HG03066 (cell line): ENCODE measurements at regions not wholly inside any gene's neighbourhood (a gene's known extent, or its start where the extent isn't known, plus 50 kb on each side); places are given as distances from the start of the nearest gene placed in this dataset.

Source experiments
- ATAC-seq: cut with Tn5 transposase; IDR thresholded peaks from one replicate; pipeline ENCODE4 v1.9.1; 2021; ENCODE audit warnings: low read depth; ENCODE audit not compliant: unreplicated experiment

DNA sequence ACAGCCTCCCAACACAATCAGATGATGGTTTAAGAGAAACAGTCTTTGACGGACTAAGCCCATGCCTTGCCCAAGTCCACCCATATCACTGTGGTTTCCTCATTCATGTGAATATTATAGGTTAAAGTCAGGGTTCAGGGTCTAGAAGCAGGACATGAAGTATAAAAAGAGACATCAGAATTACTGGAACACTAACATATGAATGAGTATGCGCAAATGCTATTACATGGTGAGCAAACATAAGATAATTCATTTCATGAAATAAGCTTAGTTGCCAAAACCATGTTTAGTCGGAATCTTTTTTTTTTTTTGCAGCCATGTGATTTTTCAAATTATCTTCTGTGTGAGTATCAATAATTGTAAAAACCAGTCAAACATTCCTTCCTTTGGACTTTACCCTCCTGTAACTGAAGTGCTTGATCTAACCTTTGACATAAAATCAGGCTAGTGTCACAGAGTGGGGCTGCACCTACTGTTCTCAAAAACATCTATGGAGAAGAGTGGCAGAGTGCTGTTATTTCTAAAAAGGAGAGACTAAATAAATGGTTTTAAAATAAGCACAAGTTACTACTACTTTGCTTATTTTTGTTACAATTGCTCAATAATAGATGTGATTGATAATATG is 84.9 kb upstream of the NRIP1 start:
- no peak for ATAC-seq

DNA sequence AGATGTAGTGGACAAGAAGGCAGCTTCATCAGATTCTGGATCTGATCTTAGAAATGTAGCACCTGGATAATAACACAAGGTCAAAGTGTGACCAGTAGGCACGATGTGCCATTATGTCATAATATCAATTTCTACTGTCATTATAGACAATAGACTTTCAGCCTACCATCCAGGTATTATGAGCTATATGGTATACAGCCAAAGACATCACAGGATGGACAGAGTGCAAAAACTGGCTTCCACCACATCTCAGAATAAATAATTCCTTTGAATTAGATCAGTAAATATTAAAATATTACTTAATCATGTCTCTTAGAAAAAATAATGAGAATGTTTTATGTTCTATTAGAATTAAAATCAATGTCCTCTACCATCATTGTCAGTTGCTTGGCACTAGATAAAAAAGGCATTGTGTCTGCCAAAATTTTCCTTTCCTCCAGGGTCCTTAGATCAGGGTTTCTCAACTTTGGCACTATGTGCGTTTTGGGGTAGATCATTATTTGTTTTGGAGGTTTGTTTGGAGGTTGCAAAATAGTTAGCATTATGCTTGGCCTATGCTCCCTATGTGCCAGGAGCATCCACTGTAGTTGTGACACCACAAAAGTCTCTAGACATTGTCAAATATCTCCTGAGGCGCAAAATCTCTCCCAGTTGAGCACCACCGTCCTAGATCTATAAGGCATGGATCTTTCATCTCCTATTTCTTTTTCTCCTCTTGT is 86.7 kb upstream of the NRIP1 start:
- no peak for ATAC-seq

DNA sequence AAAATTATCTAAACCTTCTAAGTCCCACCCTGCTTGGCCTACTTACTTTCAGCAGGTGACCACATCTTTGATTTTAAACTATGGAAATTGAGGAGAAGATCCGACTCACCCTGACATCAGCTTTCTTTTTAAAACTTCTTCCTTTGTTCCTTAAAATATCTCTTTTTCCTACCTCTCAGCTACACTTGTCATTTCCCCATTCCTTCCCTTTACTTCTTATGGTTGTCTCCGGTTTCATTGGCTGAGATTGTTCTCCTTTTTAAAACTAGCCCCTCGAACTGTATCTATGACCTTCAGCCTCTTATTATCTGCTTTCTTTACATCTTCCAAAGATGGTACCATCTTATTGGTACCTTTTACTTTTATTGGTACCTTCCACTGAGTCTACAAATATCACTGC is 87.8 kb upstream of the NRIP1 start:
- ATAC-seq = no peak

DNA sequence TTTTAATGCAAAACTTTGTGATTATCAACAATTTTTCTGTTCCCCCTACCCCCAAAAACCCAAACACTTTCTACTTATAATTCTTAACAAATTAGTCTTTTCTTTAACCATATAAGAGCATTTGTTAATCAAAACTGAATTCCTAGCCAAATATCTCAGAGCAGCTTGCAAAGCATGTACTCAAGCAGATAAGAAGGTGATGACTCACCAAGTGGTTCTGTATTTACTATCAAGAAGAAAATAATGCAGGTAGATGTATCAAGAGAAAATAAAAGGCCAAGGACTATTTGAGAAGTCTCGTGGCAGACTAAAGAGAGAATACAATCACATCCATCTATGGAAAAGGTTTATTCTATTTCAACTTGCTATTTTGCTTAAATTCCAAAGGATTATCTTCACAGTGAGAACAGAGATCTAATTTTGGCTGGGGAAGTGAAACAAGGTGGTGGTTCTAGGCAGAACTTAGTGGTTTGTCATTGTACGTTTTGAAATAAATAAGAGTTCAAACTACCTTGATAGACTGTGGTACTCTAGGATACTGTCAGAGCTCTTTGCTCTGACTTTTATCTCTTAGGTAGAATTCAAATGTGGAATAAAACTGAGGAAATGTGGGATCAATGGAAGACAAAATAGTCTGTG is 94.7 kb upstream of the NRIP1 start:
- ATAC-seq = no peak

DNA sequence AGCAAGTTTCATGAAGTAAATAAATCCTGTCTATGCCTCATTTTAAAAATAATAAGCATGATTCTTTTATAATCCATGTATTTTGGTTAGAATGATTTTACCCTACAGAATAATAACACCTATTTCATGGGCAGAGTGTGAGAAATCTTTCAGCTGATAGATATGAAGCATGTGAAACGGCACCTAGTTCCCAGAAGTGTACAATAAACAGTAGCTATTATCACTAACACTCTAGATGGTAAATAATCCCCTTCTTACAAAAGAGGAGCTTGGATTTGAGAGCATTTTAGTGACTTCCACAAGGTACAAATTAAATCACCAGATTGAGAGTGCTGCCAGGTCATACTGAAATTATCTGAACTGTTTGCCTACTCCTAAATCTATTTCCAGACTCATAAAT is 95.3 kb upstream of the NRIP1 start:
- ATAC-seq = no peak

DNA sequence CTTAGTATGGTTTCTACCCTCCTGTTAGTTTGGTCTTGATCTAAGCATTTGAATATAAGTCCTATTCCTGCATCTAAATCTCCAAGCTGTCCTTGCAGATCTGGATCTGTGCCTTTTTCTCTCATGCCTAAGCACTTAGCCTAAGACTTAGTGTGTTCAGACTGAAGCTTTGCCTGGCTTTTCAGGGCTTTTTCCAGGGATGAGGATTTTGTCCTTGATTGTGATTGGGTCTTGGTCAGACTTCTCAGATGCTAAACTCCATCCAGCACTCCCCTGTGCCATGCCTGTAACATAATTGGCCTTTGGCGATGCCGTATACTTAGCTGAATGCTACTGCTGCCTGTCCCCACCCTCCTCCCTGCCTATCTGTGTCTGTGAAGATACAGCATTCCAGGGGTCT is 98.1 kb upstream of the NRIP1 start:
- no peak for ATAC-seq

DNA sequence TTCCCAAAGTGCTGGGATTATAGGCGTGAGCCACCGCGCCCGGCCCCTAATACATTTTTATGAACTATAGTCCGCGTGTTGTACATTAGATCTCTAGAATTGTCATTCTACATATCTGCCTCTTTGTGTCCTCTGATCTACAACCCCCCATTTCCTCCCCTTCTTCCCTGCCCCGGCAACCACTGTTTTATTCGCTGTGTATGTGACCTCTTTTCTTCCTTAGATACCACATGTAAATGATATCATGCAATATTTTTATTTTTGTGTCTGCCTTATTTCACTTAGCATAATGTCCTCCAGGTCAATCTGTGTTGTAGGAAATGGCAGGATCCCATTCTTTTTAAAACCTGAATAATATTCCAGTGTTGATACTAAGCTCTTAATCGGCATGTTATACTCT is 99.5 kb upstream of the NRIP1 start:
- no peak for ATAC-seq

DNA sequence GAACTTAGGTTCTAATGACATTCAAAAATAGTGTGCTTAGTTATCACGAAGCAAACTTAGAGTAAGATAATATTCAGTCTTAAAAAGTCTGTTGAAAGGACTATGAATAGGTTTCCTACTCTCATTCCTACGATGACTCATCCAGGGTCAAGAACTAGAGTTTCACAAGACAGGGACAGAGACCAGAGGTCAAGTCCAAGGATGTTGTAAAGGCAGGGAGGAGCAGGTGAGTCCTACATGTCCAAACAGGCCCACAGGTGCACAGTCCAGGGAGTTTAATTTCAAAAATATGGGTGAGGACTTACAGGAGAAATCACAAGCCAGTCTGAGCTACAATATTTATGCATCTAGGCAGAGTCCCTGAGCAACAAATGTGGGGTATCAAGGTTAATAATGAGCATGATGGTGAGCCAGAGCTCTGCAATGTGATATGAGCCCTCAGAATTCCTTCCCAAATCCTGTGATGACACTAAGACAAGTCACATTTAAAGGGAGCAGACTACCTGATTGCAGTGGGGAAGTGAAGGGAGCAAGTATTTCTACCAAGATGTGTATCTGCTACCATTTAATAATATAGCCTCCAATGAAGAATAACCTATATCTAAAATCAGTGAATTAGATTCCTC is 100.0 kb upstream of the NRIP1 start:
- no peak for ATAC-seq

DNA sequence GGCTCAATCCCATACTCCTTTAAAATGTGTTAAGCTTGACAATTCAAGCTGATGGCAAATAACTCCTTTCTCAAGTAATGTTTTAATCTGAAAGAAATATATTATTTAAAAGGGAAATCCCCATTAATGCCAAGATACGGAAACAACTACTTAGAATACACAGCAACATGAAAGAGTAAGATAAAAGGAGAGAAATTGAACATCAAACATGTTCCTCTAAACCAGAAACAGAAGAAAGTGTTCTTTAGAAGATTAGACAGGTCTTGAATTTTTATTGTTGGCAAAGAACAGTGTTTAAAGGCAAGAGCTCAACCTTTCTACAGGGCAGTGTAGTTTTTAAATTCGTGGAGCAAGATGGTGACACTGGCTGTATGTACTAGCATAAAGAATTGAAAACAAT is 105.8 kb upstream of the NRIP1 start:
- no peak for ATAC-seq

DNA sequence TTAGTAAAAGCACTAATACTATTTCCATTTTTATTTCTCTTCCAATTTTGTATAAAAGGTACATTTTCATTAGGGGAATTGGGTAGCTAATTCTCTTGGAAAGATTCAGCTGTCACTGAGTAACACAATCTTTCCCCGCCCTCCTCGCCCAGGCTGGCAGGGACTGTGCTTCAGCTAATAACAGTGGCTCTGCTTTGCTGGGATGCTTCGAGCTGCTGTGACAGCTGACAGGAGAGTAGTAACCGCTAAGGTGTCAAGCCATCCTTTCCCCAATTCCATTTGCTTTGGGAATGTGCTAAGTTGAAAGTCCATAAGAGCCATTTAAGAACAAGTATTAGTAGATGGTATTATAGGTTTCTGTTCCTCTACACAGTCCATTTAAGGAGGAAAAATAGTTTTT is 106.7 kb upstream of the NRIP1 start:
- no peak for ATAC-seq

DNA sequence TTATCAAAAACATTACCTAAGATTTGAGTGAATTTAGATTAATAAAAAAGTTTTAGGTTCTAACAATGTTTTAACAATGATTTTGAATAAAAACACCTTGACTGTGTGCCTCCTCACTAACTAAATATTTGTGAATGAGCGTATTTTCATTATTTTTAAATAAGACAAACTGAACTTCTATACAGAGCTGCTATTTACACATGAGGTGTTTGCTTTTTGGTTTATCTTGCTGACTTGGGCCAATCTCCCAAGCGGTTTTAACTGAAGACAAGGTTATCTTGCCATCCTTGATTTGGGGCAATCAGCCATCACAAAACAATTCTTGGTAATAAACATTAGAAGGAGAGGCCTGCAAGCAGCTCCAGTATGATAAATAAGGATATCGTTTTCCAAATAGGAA is 108.2 kb upstream of the NRIP1 start:
- ATAC-seq = no peak

DNA sequence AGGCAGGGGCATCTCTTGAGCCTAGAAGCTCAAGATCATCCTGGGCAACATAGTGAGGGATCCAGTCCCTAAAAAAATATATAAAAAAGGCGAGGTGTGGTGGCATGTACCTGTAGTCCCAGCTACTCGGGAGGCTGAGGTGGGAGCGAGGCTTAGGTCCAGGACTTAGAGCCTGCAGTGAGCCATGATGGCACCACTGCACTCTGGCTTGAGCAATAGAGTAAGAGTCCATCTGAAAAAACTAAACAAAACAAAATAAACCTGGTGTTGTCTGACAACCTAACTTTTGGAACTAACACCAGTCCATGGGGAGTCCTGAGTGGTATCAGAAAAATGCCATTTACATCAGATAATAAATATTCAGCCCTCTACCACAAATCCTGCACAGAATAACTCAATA is 110.1 kb upstream of the NRIP1 start:
- ATAC-seq = no peak

DNA sequence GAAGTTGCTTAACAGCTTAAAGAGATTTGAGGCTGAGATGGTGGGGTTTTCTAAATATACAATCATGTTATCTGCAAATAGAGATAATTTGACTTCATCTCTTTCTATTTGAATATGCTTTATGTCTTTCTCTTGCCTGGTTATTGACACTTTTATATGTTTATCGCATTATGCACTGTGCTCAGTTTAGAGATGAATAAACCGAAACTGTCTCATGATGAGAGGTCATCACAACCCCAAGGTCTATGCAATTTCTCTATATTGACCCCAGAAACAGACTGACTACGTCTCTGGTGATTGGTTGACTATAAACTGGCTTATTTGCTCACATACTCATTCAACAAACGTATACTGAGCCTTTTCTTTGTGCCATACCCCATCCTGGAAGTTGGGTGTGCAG is 117.9 kb upstream of the NRIP1 start:
- no peak for ATAC-seq

DNA sequence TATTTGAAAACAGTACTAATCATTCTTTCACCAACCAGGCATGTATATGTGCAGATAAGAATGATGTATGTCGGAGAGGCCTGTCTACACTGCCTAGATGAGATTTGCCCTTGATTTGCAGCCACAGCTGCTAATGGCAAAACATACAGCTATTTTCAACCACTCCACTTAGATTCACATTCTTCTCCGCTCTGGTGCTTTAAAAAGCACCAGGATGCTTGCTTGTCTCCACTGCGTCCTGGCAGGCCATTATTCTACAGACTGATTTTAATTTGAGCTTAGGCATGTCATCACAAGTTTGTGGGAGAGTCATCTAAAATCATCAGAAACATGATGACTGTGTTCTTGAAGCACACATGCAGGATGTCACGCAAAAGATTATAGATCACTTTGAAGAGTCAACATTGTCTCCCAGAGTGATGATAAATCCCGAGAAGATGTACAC is 119.0 kb upstream of the NRIP1 start:
- no peak for ATAC-seq

DNA sequence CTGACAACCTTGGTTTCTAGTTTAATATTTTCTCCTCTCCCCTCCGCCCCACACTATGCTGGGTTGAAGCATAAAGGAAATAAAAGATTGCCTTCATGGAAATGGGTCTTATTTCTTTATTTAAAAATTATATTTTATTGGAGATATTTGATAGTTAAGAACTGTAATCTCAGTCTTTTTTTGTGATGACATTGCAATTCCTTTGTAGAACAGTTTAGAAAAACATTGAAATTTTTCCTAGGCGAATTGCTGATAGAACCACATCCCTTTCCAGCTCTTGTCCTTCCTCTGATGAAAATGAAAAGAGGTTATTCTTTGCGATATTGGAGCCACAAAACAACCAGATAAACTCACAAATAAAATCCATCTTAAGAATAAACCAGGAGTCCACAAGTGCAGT is 125.6 kb upstream of the NRIP1 start:
- ATAC-seq = no peak

DNA sequence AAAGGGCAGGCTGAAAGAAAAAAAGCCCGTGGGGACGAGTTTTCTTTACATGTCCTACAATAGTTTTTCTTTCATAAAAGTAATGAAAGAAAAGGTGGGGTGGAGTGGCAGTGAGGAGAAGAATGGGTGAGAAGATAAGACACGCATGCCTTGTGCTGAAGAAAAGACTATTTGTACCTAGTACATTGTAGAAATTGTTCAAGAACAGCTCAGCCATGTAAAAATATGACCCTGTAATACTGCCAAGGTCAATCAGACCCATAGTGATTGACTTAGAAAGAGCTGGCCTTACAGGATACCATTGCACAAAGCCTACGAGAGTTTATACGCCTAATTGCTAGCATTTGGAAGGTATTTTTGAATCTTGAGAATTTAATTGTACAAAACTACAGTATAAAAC is 126.0 kb upstream of the NRIP1 start:
- ATAC-seq = no peak

DNA sequence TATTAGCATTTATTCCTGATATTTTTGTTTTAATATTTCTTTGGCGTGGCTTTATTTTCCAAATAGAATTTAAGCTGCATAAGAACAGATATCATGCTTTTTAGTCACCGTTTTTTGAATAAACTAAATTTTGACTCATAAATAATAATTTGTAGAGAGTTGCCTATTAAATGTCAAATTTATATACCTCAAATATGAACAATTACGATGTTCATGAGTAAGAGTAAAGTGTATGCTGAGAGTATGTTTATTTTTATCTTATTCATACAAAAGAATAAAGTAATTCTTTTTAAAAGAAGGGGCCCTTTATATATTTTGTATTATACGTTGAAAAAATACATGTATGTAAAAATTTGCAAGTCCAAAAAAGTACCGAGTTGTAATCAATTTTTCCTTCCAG is 126.5 kb upstream of the NRIP1 start:
- ATAC-seq = no peak

DNA sequence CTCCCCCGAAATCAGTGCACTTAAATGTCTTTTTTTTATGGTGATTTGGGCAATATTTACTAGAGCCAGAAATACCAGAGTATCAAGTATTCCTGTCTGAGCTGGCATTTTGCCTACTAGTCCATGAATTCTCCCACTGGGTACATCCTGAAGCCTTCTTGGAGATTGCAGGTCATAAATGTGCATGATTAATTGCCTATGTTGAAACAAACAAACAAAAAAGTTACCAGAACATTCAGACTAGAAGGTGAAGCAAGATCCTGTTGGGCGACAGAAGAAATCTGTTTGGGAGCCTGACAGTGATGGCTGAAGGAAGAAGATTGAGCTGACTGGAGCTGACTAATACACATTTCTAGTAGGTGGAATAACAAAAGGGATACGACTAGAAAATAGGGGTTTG is 127.4 kb upstream of the NRIP1 start:
- no peak for ATAC-seq

DNA sequence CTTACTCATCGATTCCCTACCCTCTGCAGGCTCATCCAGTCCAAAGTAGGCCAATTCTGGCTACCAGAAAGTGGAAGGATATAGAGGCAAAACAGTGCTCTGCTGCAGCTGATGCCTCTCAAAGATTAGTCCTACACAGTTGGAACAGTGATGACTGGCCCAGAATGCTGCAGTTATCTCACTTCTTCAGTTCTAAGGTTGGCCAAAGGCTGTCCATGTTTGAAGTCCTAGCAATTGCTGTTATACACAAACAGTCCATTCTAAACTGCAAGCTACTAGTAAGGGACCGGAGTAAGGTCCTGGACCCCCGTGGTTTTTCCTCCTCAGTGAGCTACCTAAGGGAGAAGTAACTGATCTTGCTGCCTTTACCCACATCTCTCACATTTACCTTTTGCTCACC is 129.1 kb upstream of the NRIP1 start:
- ATAC-seq = no peak

DNA sequence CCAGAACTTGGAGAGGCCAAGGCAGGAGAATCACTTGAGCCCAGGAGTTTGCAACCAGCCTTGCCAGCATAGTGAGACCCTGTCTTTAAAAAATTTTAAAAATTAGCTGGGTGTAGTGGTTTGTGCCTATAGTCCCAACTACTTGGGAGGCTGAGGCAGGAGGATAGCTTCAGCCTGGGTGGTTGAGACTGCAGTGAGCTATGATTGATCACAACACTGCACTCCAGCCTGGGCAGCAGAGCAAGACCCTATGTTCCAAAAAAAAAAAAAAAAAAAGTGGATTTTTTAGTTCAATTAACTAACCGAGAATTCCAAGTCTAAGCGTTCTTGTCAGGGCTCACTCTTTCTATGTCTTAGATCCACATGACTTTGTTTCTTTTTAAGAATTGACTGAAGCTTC is 130.3 kb upstream of the NRIP1 start:
- ATAC-seq = no peak

DNA sequence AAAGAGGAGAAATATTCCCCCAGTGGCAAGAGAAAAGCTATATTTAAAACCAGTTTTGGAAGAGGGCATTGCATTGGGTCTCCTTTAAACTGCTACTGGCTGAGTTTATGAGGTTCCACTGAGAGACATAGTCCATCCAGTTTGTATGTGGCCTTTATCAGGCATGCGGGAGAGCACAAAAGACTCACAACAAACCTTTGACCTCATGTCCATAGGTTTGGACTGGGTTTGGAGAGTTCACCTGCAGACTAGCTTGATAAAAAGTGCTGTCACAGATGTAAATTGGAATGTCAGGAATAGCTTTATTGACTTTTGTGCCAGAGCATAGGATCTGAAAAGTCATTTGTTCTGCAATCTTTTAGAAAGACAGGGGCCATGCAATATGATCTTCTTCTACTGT is 131.0 kb upstream of the NRIP1 start:
- ATAC-seq = no peak

DNA sequence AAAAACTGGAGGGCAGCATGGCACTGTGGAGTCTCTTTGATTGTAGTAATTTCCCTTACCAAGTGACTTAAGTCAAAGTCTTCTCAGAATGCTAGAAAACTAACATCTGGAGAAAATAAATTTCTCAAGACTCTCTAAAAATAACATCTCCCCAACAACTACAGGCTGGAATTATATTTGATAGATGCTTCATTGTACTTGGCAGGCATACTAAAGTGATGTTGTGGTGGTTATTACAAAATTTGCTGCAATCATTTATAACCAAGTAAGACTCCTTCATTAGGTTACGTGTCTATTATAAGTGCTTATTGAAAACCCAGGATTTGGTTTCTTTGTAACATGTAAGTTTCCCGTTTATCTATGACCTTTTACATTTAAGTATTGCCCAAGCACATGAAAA is 132.9 kb upstream of the NRIP1 start:
- no peak for ATAC-seq
